Fibroblast of lung (primary cell): ENCODE measurements at regions not wholly inside any gene's neighbourhood (a gene's known extent, or its start where the extent isn't known, plus 50 kb on each side); places are given as distances from the start of the nearest gene placed in this dataset.

ENCODE experiments used
- DNase-seq, 2 donors: peaks; one replicate each; pipeline versions ENCODE4 v3.0.0 to v3.0.0-alpha.2; 2010; ENCODE audit warnings: low read depth in 2 of 2
- H2AFZ ChIP-seq: 2 replicates; pipeline ENCODE4 v1.5.1; 2012; ENCODE audit warnings: low read length, control low read depth, inconsistent platforms
- H3K27ac ChIP-seq: 2 replicates; pipeline ENCODE4 v1.5.1; 2011; ENCODE audit warnings: low read length, control low read depth; ENCODE audit not compliant: insufficient read depth
- H3K27me3 ChIP-seq: 2 replicates; pipeline ENCODE4 v1.5.1; 2011; ENCODE audit warnings: mild to moderate bottlenecking, low read length; ENCODE audit not compliant: control insufficient read depth, insufficient read depth
- H3K36me3 ChIP-seq: 2 replicates; pipeline ENCODE4 v1.5.1; 2011; ENCODE audit warnings: low read length; ENCODE audit not compliant: control insufficient read depth, insufficient read depth
- H3K4me1 ChIP-seq: 2 replicates; pipeline ENCODE4 v1.5.1; 2011; ENCODE audit warnings: low read length; ENCODE audit not compliant: control insufficient read depth, insufficient read depth; ENCODE audit errors: extremely low read depth
- H3K4me2 ChIP-seq: 2 replicates; pipeline ENCODE4 v1.5.1; 2011; ENCODE audit warnings: low read length, control low read depth; ENCODE audit not compliant: insufficient read depth; ENCODE audit errors: extremely low read depth
- H3K4me3 ChIP-seq, 4 experiments: fragments of 200-600 bp in 1 of 4; sonication (generic) in 1 of 4; replicated peaks in 1 of 4; 2 replicates each; pipeline ENCODE4 v1.5.1; 2011 to 2016; ENCODE audit warnings: low read length in 4 of 4, low read depth in 3 of 4, mild to moderate bottlenecking in 3 of 4, control low read depth in 2 of 4, inconsistent platforms in 1 of 4, mixed read lengths in 1 of 4; ENCODE audit not compliant: insufficient read depth in 1 of 4; ENCODE audit errors: control extremely low read depth in 1 of 4
- H3K79me2 ChIP-seq: 2 replicates; pipeline ENCODE4 v1.5.1; 2012; ENCODE audit warnings: mild to moderate bottlenecking, low read length, inconsistent platforms; ENCODE audit not compliant: control insufficient read depth, insufficient read depth
- H3K9ac ChIP-seq: 2 replicates; pipeline ENCODE4 v1.5.1; 2011; ENCODE audit warnings: mild to moderate bottlenecking, low read length, control low read depth; ENCODE audit not compliant: insufficient read depth
- H3K9me3 ChIP-seq: 2 replicates; pipeline ENCODE4 v1.5.1; 2012; ENCODE audit warnings: low read depth, low read length; ENCODE audit not compliant: control insufficient read depth, insufficient read depth
- H4K20me1 ChIP-seq: 2 replicates; pipeline ENCODE4 v1.5.1; 2011; ENCODE audit warnings: low read length; ENCODE audit not compliant: control insufficient read depth, insufficient read depth; ENCODE audit errors: extremely low read depth
- EZH2 ChIP-seq: IDR thresholded peaks from 2 replicates; pipeline ENCODE4 v1.5.1; 2012; ENCODE audit warnings: low read length, control low read depth, mild to moderate bottlenecking; ENCODE audit errors: missing control alignments
- TF ChIP-seq, protein P1 (sequence below), 2 donors: IDR thresholded peaks in 1 of 2; conservative IDR thresholded peaks in 1 of 2; 1 replicate in 1 of 2; 2 replicates in 1 of 2; pipeline ENCODE4 v1.5.1; 2011 to 2012; ENCODE audit warnings: low read length in 2 of 2, control low read depth in 1 of 2, inconsistent platforms in 1 of 2, low read depth in 1 of 2, mild to moderate bottlenecking in 1 of 2

DNA sequence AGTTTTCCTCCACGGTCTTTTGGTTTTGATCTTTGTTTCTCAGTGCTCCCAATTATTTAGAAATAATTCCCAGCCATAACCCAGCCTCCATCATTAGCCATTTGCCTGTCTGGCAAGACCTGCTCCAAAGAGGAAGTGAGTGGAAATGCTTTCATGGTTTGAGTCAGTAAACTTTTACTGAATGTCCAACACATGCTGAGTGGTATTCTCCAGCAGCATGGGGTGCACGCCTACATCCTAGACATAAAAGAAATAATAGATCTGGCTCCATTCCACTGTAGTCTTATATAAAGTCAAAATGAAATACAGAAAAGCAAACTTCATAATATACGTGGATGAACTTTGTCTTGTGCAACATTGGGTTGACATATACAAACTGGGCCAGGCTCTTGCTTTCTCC lies 757.2 kb downstream of the TLE1 start:
- DNase-seq = peak in 1 of 2 donors; percentile 5
- Histone ChIP-seq H3K4me2 (no peak overlapping the region), H2AFZ (no peak overlapping the region), H4K20me1 (no peaks in the 10 kb centered on the region), H3K27ac (no peak overlapping the region), H3K4me3 (no peak overlapping the region), H3K4me1 (no peaks in the 10 kb centered on the region), H3K27me3 (no peaks in the 10 kb centered on the region), H3K9ac (no peak overlapping the region), H3K79me2 (no peaks in the 10 kb centered on the region), H3K36me3 (no peaks in the 10 kb centered on the region), H3K9me3 (no peaks in the 10 kb centered on the region)
- TF ChIP-seq EZH2 = no peak
- TF ChIP-seq, protein P1, sequence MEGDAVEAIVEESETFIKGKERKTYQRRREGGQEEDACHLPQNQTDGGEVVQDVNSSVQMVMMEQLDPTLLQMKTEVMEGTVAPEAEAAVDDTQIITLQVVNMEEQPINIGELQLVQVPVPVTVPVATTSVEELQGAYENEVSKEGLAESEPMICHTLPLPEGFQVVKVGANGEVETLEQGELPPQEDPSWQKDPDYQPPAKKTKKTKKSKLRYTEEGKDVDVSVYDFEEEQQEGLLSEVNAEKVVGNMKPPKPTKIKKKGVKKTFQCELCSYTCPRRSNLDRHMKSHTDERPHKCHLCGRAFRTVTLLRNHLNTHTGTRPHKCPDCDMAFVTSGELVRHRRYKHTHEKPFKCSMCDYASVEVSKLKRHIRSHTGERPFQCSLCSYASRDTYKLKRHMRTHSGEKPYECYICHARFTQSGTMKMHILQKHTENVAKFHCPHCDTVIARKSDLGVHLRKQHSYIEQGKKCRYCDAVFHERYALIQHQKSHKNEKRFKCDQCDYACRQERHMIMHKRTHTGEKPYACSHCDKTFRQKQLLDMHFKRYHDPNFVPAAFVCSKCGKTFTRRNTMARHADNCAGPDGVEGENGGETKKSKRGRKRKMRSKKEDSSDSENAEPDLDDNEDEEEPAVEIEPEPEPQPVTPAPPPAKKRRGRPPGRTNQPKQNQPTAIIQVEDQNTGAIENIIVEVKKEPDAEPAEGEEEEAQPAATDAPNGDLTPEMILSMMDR (conservative IDR thresholded peaks at IDR 0.05 in 1 of 2, IDR thresholded peaks at IDR 0.05 in 1 of 2; ENCODE audit: low read depth in 1 of 2, low read length in 2 of 2) = no peak

DNA sequence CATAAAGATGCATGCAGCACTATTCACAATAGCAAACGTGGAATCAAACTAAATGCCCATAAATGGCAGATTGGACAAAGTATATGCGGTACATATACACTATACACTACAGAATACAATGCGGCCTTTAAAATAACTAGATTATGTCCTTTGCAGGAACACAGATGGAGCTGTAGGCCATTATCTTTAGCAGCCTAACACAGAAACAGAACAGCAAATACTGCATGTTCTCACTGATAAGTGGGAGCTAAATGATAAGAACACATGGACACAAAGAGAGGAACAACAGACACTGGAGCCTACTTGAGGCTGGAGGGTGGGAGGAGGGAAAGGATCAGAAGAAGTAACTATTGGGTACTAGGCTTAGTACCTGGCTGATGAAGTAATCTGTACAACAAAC lies 758.2 kb downstream of the TLE1 start:
- no peak overlapping the region for H3K4me3 ChIP-seq
- no peak overlapping the region for H3K27ac ChIP-seq
- no peaks in the 10 kb centered on the region for H3K4me1 ChIP-seq
- H3K79me2 ChIP-seq = no peaks in the 10 kb centered on the region
- no peak overlapping the region for H3K9ac ChIP-seq
- no peaks in the 10 kb centered on the region for H3K36me3 ChIP-seq
- H4K20me1 ChIP-seq = no peaks in the 10 kb centered on the region
- TF ChIP-seq, protein P1 (conservative IDR thresholded peaks at IDR 0.05 in 1 of 2, IDR thresholded peaks at IDR 0.05 in 1 of 2; ENCODE audit: low read depth in 1 of 2, low read length in 2 of 2) = no peak
- no peak for TF ChIP-seq EZH2
- no peaks in the 10 kb centered on the region for H3K9me3 ChIP-seq
- no peaks in the 10 kb centered on the region for H3K27me3 ChIP-seq
- no peak overlapping the region for H2AFZ ChIP-seq
- no peak for DNase-seq
- H3K4me2 ChIP-seq = no peak overlapping the region

DNA sequence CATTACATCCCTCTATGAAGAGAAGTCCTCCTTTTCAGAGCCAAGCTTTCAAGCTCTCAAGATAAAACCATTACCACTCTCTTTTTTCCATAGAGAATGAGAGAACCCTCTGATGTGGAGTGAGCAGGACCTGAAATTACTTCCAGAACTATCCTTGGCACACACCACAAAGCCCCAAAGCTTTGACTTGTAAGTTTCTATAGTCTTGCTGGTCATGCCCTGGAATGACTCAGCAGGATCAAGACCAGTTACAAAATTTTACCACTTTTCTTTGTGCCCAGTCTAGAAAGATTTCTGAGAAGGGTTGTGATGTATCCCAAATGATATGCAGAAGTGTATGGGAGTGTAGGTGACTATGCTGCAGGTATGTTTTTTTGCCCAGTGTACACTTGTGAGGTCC lies 760.6 kb downstream of the TLE1 start:
- no peak overlapping the region for H3K9ac ChIP-seq
- DNase-seq = no peak
- no peaks in the 10 kb centered on the region for H3K27me3 ChIP-seq
- H3K9me3 ChIP-seq = no peaks in the 10 kb centered on the region
- no peak overlapping the region for H3K4me3 ChIP-seq
- H2AFZ ChIP-seq = no peak overlapping the region
- no peaks in the 10 kb centered on the region for H3K79me2 ChIP-seq
- H3K4me1 ChIP-seq = no peaks in the 10 kb centered on the region
- TF ChIP-seq, protein P1 (conservative IDR thresholded peaks at IDR 0.05 in 1 of 2, IDR thresholded peaks at IDR 0.05 in 1 of 2; ENCODE audit: low read depth in 1 of 2, low read length in 2 of 2) = no peak
- TF ChIP-seq EZH2 = no peak
- H3K4me2 ChIP-seq = no peak overlapping the region
- H3K27ac ChIP-seq = no peak overlapping the region
- no peaks in the 10 kb centered on the region for H4K20me1 ChIP-seq
- no peaks in the 10 kb centered on the region for H3K36me3 ChIP-seq
